ENCODE measurements at regions not wholly inside any gene's neighbourhood (a gene's known extent, or its start where the extent isn't known, plus 50 kb on each side); places are given as distances from the start of the nearest gene placed in this dataset.

DNA sequence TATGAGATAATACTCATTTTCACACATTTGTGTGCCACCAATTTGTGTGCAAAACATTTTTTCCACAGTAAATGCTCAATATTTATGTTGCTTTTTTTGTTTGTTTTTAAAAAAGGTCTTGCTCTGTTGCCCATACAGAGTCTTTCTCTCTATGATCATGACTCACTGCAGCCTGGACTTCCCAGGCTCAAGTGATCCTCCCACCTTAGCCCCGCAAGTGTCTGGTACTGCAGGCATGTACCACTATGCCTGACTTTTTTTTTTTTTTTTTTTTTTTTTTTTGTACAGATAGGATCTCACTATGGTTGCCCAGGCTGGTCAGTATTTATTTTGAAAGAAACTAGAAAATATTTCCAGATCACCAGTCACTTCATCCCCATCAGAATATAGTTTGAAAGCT lies 297.8 kb upstream of the GYPC start:
- no peak for DNase-seq

- peak; percentile 4 for DNase-seq
These were observed 296.5 kb upstream of the GYPC start for GRCh38 chr2:126359494-126359893.

DNA sequence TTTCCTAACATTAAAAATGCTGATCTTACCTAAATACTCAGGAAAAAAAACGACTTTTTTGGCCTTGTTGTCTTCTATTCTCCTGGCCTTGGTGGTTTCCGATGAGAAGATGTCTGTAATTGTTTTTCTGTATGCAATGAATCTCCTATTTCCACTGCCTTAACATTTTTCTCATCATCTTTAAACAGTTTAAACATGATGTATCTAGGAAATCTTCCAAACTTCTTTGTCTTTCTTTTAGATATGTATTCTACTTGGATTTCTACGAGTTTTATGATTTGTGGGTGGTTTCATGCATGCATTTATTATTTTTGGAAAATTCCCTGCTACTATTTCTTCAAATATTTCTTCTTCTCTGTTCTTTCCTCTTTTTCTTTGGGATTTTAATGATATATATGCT lies 288.6 kb upstream of the GYPC start:
- no peak for DNase-seq

DNA sequence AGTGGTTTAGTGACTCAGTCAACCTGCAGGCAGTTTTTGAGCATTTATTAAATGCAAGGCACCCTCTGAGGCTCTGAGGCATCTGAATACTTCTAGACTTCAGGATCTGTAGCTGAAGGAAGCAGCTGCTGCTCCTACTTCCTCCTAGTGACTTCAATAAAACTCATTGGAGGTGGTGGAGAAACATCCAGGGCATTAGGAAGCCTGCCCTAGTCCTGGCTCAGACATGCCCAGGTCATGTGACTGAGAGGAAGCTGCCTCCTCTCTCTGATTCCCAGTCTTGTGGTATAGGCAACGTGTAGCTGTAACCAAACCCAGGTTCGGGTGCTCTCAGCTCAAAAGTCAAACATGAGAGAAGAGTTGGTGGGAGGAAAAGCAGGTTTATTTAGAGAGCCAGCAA lies 287.2 kb upstream of the GYPC start:
- DNase-seq, result no peak

DNA sequence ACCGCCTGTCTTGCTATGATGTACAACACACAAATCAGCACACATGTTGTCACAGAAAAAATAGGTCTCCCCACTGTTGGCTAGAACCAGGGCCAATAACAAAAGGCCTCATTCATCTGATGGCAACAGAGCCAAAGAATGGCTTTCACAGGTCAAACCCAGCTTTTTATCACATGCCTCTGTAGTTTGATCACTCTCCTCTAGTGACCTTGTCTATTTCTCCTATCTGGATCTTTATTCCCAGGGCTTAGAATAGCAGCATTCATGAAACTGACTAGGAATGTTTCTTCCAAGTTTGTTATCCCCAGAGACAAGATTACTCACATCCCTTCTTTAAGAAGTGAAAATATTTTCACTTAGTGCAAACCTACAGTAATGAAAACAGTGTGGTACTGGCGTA lies 285.8 kb upstream of the GYPC start:
- DNase-seq, result no peak

DNA sequence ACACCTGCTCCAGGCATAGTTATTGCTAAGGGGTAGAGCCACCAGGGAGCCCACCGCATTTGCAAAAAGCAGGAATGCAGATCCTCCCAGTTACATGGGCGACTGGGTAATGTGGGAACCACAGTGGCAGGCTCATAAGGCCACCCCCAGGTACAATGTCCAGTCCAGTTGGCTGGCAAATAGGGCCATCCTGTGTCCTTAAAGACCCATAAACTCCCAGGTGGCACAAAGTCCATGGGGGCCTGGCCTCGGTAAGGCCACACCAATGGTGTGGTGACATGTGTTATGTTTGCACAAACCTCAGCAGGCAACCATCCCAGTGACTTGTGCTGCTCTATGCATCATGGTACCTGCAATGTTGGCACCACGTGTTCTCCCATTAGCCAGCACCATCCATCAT lies 283.6 kb upstream of the GYPC start:
- no peak for DNase-seq

DNA sequence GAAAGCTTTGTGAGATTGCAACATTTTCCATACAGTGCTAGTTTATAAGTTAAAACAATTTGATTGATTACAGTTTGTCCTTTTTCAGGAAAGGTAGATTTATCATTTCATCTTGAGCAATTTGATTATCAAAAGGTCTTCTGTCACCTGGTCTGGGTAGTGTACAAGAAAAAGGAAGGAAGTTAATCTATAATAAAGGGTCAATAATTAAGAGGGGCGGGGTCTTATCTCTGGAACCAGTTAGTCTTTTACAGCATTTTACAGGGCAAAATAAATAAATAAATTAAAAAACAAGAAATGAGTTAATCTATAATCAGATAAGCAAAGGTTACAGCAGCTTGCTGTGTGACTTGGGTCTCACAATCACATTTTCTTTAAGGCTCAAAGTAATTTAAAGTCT lies 277.8 kb upstream of the GYPC start:
- no peak for DNase-seq

DNA sequence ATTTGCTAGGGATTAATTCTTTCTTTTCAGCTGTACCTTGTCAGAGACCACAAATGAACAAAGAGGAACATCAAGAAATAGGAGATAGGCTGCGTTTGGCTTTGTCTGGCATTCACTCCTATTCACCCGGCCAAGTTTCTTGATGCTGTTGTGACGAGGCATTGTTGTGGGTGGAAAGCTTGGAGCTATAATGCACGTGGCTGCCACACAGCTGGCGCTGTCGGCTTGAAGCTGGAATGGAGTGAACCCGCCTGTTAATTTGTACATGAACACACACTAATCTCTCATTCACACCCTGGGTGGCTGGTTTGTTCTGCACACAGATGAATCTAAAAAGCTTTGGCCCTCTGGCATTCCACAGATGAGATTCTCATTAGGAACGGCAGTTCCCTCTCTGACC lies 274.9 kb upstream of the GYPC start:
- no peak for DNase-seq

- DNase-seq, result no peak
These were observed 273.0 kb upstream of the GYPC start for GRCh38 chr2:126382998-126383397.

DNA sequence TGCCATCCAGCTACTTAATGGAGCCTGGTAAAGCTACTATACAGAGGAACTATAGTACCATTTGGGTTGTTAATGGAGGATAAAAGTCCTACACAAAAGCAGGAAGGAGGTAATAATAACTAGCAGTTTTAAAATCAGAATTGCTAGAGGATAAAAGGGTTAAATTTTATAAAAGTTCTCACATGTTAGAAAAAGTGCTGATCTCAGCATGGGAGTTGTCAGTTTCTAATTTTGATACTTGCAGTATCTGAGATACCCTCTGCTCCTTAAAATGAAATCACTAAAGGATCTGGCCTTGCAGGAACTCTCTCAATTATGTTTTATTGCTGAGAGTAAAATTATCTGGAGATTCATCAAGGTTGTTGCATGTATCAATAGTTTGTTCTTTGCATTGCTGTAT lies 272.2 kb upstream of the GYPC start:
- no peak for DNase-seq

GRCh38 chr2:126385441-126385840 lies 270.5 kb upstream of the GYPC start:
- no peak for DNase-seq

DNA sequence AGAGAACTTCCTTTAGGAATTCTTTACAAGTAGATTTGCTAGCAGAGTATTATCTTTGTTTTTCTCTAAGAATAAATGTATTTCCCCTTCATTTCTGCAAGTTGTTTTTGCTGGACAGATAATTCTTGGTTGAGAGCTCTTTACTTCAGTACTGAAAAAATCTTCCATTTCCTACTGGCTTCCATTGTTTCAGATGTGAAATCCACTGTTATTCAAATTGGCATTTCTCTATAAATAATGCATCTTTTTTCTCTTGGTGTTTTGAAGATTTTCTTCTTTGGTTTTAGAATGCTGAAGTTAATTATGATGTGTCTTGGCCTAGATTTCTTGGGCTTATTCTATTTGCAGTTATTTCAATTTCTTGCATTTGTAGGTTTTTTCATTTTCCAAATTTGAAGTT lies 270.0 kb upstream of the GYPC start:
- DNase-seq, result no peak

DNA sequence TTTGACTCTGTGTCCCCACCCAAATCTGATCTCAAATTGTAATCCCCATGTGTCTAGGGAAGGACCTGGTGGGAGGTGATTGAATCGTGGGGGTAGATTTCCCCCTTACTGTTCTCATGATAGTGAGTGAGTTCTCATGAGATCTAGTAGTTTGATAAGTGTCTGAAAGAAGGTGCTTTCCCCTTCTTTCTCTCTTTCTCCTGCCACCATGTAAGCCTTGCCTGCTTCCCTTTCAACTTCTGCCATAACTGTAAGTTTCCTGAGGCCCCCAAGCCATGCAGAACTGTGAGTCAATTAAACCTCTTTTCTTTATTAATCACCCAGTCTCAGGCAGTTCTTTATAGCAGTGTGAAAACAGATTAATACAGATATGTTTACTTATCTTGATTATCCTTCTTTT lies 266.5 kb upstream of the GYPC start:
- DNase-seq, result no peak

DNA sequence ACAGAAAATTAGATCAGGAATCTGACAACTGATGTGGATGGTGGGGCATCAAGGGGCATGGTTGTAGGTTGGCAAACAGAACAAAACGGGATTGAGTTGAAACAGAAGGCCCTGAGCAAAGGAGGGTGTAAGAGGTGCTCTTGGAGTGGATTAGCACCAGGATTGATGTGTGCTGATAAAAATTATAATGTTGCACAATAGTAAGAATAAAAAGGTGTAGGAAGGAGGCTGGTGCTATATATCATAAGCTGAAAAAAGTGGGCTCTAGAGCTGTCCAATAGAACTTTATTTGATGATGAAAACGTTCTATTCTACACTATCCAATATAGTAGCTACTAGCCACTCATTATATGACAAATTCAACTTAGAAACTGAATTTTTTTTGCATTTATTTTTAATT lies 263.1 kb upstream of the GYPC start:
- no peak for DNase-seq

DNA sequence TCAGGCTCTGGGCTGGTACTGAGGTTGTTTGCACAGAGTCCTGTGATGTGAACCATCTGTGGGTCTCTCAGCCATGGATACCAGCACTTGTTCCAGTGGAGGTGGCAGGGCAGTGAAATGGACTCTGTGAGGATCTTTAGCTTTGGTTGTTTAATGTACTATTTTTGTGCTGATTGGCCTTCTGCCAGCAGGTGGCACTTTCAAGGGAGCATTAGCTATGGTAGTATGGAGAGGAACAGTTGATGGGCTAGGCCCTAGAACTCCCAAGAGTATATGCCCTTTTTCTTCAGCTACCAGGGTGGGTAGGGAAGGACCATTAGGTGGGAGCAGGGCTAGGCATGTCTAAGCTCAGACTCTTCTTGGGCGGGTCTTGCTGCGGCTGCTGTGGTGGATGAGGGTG lies 257.0 kb upstream of the GYPC start:
- no peak for DNase-seq

DNA sequence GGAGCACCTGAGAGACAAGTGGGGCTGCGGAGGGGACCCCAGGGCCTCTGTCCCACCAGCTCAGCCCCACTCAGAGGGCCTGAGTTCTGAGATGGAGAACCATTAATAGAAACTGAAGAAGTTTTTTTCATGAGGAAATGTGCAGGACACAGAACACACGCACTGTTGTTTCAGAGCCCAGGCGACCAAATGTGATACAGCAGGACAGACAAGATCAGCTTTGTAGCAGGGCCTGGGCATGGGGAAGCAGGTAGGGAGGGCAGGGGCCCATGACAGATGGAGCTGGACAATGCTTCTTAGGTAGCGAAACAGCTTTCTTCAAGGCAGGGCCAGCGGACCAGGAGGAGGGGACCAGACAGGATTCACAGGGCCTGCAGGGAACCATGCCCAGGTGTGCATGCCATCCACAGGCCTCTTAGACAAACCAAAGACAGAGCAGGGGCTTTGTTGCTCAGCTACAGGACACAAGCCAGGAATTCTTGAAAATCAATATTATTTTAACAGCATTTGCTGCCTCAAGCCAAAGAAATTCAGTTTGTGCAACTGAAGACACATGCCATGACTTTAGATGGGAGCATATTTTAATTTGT lies 252.8 kb upstream of the GYPC start:
- DNase-seq, result no peak

GRCh38 chr2:126406267-126406666 lies 249.7 kb upstream of the GYPC start:
- DNase-seq, result no peak

DNA sequence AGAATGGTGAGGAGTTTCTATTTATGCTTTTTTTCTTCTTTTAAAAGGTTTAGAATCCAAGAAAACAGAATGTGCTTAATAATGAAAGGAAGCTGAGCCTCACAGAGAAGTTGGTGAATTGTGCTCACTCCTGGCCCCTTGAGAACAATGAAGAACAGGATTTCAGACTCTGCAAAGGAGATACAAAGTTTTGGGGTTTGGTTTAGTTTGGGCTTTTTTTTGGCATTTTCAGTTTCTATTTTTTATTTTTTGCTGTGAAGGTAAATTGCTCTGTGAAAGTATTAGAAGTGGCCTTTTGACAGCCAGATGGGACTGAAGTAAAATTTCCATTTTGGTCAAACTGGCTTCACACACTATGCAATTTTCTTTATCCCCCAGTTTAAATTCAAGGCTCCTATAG lies 247.3 kb upstream of the GYPC start:
- no peak for DNase-seq

- no peak for DNase-seq
These were observed 246.1 kb upstream of the GYPC start for GRCh38 chr2:126409850-126410249.

- no peak for DNase-seq
These were observed 242.9 kb upstream of the GYPC start for GRCh38 chr2:126413079-126413478.

DNA sequence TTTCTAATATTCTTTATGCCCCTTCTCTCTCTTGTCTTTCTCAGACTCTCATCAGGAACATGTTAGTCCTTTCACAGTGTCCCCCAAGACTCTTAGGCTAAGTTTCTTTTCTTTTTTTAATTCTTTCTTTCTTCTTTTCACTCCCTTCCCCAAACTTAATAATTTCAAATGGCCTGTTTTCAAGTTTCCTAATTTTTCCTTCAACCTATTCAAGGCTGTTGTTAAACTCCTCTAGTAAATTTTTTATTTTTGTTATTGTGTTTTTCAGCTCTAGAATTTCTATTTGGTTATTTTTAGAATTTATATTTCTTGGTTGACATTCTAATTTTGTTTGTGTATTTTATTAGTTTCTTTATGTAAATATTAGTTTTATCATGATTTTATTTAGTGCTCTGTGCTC lies 236.6 kb upstream of the GYPC start:
- no peak for DNase-seq

DNA sequence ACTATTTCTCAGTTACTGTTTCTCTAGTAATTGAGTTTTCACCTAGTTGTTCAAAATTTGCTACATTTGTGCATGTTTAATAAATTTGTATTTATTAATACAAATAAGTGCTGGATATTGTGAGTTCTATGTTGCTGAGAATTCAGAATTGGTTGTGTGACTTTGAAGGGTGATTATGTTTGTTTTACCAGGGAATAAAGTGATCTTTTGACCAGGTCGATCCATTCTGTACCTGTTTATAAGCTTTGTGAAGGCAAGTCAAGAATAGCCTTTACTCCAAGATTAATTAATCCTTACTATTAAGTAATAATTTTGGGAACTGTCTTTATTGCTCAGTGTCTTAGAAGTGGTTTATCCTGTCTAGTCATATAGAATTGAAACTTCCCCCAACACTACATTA lies 230.0 kb upstream of the GYPC start:
- DNase-seq, result no peak

- no peak for DNase-seq
These were observed 226.9 kb upstream of the GYPC start for GRCh38 chr2:126429103-126429502.

DNA sequence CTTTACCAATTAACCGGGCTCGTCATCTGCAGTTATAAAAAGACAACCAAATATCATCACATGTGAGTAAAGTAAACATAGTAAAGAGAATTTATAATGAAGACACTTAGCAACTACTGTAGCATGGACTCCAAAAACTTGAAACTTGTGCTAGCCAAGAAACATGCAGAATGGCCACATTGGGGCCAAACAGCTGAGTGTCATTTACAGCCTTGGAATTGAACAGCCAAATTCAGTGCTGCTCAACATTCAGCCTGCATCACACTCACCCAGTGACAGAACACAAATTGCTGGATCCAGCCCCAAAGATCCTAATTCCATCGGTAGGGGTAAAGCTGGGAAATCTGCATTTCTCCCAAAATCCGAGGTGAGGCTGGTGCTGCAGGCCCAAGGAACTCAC lies 224.8 kb upstream of the GYPC start:
- DNase-seq, result no peak

DNA sequence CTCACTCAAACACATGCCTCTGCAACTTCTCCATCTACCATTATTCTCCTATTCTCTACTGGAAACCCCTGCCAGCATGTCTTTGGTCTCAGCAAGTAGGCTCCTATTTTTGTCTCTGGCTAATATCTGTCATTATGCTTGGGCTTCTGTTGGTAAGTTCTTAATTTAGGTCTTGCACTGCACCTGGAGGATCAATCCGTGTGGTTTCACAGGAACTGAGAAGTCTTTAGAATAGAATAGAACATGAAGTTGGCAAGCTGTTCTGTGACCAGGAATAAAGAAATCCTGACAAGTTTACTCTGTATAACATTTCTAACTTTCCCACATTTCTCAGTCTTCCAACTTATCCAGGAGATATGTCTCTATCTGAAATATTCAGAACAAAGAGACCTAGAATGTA lies 219.5 kb upstream of the GYPC start:
- DNase-seq, result no peak

DNA sequence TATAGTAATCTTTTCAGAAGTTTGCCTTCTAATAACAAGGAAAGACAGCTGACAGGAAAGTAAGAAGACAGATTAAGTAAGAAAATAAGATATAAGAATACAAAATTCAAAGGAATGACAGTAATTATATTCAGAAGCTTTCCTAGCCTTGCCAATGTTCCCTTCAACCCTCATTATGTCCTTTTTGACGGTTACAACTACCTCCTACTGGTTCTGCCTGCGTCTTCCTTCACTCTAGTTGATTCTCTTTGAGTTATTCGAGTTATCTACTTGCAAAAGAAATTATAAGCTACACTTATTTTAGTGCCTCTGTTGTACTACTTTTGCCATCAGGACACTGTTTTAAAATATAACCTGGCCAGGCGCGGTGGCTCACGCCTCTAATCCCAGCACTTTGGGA lies 218.9 kb upstream of the GYPC start:
- DNase-seq, result no peak

All from SHP77 treated with DMSO at 0.1 percent for 48 hours (cell line).